Islet of Langerhans (tissue), 1 donor: ENCODE measurements at regions not wholly inside any gene's neighbourhood (a gene's known extent, or its start where the extent isn't known, plus 50 kb on each side); places are given as distances from the start of the nearest gene placed in this dataset.
A peak's percentile ranks its signal among the peaks of the same experiment; 100 is the strongest.

Source experiments
- FAIRE-seq: peaks from one replicate; lab custom pipeline; 2011; peaks lifted over from hg19 to GRCh38; lab: Jason Lieb, UNC

DNA sequence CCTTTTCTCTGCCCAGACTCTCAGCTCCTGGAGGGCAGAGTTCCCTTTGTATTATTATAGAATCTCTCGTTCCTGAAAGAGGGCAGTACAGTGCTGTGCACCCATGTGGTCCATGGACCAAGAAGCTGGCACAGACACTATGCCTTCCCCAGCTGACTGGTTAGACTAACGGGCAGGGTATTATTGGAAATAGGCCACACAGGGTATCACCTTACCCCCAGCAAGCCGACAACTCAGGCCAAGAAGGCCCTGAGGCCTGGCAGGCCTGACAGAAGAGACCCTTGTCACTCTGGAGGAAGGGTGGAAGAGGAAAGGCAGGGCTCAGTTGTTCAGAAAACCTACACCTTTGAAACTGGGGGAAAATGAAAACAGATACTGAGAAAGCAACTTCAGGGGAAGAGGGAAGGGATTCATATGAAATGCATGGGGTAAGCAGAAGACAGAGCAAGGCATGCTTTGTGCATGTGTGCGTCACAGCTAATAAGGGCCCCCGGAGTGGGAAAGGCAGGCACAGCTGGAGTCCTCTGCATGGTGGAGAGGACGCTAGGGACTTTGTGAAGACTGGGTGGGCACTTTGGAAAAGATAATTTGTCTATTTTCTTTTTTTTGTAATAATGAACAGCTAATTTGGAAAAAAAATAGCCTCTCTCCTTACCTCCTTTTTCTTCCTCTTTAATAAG, 476.8 kb upstream of the CELF4 start:
- no peak for FAIRE-seq

DNA sequence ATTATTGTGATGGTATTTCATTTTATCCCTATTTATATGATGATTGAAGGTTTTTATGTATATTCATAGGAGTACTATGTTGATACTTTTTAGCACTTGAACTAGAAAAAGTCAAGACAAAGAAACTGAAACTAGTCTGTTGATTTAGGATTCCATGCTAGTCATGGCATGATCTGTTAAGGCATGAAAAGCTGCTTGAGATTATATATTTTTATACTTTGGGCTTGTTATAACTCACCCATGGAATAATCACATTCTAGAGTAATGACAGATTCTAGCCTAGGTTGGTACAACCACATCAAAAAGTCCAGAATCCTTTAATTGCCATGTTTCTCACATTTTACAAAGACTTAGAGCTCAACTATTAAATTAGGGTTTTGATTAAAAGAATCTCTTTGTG, 472.6 kb upstream of the CELF4 start:
- FAIRE-seq: no peak

DNA sequence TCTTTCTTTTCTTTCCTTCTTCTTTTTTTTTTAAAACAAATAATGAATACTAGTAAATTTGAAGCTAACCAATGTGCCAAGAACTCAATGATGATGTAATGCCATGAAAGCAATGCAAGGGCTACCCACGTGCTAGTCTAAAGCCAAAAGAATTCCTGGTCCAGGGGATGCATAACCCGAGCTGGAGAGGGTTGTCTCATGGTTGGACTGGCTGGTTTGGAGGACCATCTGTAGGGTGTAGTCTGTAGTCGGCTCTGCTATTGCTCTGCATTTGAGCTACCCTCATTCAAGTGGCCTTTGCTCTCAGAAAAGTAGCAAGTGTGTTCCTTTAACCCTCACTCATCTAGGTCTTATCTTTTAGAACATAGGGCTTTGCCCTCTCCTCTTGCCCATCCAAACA, 469.6 kb upstream of the CELF4 start:
- no peak for FAIRE-seq

DNA sequence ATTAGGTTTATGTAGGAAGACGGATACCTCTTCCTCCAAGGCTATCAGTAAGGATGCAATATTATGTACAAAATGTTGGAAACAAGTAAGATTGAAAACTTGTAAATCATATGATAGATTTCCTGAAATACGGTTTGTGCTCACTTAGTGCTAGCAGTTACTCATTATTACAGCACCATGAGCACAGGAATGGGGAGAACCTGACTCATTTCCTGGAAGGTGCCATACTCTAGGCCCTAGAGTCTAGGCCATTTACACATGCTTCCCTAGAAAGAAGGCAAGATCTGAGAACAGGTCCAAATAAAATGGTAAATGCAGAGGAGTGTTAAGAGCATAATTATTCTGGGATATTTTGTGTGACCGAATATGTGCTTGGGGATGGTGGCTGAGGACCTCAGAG, 467.7 kb upstream of the CELF4 start:
- FAIRE-seq: no peak

DNA sequence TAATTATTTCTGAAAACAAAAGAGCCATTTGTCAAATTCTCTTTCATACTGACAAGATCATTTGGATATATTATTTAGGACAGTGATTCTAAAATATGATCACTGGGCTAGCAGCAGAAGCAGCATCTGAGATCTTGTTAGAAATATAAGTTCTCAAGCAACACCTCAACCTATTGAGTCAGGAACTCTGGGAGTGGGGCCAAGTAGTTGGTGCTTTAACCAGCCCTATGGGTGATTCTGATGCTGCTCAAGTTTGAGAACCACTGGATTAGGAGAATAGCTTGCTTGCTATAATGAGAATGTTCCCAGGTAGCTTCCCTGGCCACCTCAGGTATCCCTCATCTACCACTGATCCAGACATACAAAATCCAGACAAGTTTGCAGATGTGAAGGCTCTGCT, 466.9 kb upstream of the CELF4 start:
- no peak for FAIRE-seq

GRCh38 chr18:38028946-38029345, 463.3 kb upstream of the CELF4 start:
- FAIRE-seq: no peak

DNA sequence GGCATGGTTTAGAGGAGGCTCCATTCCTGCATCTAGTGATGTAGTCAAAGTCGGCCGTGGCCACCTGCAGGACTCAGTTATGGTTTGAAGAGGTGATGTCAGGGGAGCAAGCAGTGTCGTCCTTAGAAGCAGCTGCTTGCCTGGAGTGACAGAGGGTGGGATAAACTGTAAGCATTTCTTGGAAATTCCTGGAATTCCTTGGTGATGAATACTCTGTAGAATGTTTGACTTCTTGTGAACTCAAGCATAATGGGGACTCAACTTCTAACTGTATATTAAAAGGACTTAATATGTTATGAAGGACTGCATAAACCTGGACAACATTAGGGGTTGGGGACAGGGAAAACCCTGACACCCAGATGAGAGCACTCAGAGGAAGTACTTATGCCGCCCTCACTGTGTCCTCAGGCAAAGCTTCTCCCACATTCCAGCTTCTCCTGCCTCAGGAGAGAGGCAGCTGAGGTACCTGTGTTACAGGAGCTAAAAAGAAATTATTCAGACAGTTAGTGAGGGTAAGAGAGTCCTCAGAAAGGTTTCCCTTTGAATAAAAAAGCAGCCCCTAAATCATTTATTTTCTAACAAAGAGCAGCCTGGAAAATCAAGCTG, 459.9 kb upstream of the CELF4 start:
- no peak for FAIRE-seq

DNA sequence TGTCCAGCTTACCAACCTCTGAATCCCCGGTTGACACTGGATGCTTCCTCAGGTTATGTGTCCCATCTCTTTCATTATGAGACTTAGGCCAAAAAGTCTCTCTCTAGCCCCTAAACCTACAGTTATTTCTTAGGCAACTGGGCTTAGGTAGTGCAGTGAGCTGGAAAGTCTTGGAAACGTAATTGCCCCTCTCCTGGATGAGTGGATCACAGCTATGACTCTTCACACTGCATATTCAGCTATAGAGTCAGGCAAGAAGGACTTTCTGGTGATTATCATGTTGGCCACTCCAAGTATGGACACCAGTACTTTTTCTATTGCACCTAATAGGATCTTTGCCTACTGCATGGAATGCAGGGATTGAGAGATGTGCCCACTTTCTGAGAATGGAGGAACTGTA, 458.3 kb upstream of the CELF4 start:
- no peak for FAIRE-seq

GRCh38 chr18:38022234-38022633, 456.6 kb upstream of the CELF4 start:
- FAIRE-seq: no peak

- no peak for FAIRE-seq
These were observed 453.7 kb upstream of the CELF4 start for GRCh38 chr18:38019292-38019691.

GRCh38 chr18:38010971-38011857, 445.6 kb upstream of the CELF4 start:
- no peak for FAIRE-seq

DNA sequence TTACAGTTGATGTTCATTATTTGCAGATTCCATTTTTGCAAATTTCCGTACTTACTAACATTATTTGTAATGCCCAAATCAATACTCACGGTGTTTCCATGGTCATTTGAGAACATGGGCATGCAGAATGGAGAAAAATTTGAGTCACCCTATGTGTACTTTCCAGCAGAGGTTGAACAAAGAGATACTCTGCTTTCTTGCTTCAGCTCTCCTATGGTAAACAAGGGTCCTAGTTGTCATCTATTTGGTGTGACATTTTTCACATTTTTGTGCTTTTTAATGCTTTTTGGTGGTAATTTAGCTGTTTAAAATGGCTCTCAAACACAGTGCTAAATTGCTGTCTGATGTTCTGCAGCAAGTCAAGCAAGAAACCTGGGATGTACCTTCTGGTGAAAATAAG, 444.4 kb upstream of the CELF4 start:
- FAIRE-seq: peak; percentile 70

DNA sequence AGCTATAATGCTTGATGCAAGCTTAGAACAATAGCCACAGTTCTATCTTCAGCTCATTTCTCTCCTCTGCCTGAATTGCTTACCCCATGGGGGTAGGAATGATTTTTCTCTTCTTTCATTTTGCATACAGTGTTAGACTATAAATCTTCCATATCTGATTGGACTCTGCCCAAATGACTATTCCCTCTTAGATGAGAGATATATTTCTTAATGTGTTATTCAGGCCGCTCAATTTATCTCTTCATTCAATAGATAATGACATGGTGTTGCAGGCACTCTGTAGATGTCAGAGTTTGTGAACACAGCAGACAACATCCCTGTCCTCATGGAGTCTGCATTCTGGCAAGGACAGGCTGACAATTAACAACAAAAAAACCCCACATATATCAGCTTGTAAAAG, 443.7 kb upstream of the CELF4 start:
- no peak for FAIRE-seq

- FAIRE-seq: no peak
These were observed 442.2 kb upstream of the CELF4 start for GRCh38 chr18:38007676-38008330.

DNA sequence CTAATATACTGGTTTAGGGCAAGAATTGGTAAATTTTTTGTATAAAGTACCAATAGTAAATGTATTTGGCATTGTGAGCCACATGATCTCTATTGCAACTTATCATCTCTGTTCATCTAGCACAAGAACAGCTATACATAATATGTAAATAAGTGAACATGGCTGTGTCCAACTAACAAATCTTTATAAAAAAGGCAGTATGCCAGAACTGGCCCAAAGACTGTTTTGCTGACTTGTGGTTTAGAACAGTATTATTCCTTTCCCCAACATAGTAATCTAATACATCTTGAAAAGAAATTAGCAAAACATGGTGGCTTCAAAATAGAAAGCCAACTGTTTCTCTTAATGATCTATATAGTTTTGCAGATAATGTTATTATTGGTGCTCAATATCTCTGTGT, 441.4 kb upstream of the CELF4 start:
- no peak for FAIRE-seq

DNA sequence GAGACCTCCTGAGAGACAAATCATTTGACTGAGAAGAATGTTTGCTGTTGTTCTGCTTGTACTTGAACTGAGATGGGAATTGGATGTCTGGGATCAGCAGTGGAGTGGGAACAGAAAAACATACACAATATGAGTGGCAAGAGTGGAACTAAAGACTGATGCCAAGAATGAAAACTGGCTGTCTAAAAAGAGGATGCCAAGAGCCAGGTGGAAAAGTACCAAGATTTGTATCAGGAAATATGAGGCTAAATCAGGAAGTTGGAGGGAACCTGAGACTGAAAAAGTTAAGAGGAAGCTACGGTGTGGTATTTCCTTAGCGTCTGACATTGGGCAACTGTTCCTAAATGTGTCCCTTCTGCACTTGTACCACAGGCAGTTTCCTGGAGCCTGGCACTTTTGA, 440.9 kb upstream of the CELF4 start:
- FAIRE-seq: no peak

- no peak for FAIRE-seq
These were observed 432.1 kb upstream of the CELF4 start for GRCh38 chr18:37997695-37998094.

DNA sequence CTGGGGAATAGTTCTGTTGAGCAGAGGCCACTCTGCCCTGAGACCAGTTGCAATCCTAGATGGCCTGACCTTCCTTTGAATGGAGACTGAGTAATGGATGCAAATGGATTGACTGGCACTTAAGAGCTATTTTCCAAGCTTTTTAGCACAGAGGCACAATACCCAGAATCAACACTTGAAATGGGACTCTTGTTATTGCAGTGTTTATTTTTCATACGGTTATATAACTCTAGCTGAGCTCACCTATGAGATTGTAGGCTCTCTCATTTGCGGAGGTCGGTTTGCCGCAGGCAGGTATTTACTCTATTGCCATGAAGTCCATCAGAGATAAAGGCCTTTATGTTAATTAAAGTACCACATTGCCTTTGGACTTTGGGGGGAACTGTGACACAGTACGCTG, 422.3 kb upstream of the CELF4 start:
- peak; percentile 93 for FAIRE-seq

DNA sequence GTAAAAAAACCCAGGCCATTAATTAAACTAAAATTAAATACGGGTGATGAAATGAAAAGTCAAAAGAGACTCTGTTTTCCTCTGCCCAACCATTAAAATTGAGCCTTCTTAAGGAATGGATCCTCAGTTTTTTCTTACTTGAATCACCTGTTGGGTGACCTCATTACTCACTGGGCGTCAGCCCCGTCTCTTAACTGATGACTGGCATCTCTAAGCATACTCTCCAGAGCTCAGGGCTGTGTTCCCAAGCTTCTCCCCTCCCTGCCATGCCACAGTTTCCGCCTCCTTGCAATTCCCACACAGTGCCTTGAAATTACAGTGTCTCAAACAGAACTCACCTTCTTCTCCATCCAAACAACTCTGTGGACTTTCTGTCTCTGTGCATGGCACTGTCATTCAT, 421.1 kb upstream of the CELF4 start:
- no peak for FAIRE-seq

- no peak for FAIRE-seq
These were observed 419.5 kb upstream of the CELF4 start for GRCh38 chr18:37985126-37985525.

DNA sequence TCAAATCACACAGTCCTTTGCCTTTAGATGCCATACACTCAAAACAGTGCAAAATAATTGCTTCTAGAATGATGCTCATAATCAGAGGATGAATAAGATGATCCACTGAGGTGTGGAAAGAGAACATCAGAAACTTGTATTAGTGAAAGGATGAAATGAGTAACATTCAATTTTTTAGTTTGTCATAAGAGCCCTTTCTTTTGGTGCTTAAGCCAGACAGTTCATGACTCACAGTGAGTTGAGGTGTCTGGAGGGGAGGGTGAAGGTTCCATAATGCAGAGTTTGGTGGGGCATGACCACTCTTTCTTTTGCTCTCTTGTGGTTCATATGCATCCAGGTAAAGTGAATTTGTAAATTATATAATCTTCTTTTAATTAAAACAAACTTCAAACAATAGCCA, 415.0 kb upstream of the CELF4 start:
- FAIRE-seq: no peak

GRCh38 chr18:37975446-37975845, 409.8 kb upstream of the CELF4 start:
- FAIRE-seq: no peak

DNA sequence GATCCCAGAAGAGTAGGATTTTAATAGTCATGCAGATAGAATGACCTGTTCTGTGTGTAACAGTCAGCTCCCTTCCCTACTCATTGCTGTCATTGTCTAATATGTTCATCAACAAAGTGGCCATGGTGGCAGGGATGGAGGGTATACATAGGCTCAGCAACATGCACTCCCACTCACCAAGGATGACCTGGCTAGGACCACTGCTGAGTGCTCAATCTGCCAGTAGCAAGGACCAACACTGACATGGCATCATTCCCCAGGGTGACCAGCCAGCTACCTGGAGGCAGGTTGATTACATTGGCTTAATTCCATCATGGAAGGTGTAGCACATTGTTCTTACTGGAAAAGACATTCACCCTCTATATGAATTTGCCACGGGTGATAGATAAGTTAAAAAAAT, 401.7 kb upstream of the CELF4 start:
- FAIRE-seq: no peak
